ENCODE measurements at regions not wholly inside any gene's neighbourhood (a gene's known extent, or its start where the extent isn't known, plus 50 kb on each side); places are given as distances from the start of the nearest gene placed in this dataset.

DNA sequence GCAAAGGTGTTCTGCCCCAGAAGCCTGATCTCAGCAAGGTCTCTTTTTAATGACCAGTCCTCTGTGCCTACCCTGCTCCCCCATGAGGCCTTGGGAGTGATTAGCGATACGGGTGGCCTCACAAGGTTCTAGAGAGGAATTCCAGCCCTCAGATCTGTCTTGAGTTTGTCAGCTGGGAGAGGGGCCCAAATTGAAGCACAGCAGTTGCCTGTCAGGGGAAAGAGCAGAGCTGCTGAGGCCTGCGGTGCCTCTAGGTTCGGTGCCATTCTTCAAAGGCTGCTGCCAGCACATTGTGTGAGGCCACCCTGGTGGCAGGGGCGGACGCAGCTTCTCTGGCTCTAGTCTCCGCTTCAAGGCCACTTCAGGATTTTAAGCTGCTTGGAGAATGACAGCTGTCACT is 85.7 kb upstream of the GRIA1 start (continued):
- TF ChIP-seq, protein P1, sequence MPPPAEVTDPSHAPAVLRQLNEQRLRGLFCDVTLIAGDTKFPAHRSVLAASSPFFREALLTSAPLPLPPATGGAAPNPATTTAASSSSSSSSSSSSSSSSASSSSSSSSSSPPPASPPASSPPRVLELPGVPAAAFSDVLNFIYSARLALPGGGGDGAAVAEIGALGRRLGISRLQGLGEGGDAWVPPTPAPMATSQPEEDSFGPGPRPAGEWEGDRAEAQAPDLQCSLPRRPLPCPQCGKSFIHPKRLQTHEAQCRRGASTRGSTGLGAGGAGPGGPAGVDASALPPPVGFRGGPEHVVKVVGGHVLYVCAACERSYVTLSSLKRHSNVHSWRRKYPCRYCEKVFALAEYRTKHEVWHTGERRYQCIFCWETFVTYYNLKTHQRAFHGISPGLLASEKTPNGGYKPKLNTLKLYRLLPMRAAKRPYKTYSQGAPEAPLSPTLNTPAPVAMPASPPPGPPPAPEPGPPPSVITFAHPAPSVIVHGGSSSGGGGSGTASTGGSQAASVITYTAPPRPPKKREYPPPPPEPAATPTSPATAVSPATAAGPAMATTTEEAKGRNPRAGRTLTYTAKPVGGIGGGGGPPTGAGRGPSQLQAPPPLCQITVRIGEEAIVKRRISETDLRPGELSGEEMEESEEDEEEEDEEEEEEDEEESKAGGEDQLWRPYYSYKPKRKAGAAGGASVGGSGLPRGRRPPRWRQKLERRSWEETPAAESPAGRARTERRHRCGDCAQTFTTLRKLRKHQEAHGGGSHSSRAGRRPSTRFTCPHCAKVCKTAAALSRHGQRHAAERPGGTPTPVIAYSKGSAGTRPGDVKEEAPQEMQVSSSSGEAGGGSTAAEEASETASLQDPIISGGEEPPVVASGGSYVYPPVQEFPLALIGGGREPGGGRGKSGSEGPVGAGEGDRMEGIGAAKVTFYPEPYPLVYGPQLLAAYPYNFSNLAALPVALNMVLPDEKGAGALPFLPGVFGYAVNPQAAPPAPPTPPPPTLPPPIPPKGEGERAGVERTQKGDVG (CRISPR knock-in tag; IDR thresholded peaks at IDR 0.05) = no peak
- TF ChIP-seq SIX5 (IDR thresholded peaks at IDR 0.05; ENCODE audit: low read depth, low read length, severe bottlenecking) = no peak
- TF ChIP-seq EP300 (IDR thresholded peaks at IDR 0.05; ENCODE audit: borderline replicate concordance in 1 of 2, control insufficient read depth in 1 of 2, low read depth in 2 of 2, low read length in 2 of 2) = no peak
- no peak for TF ChIP-seq ASH2L (IDR thresholded peaks at IDR 0.05; ENCODE audit: borderline replicate concordance, low read depth)
- TF ChIP-seq RBBP5 (conservative IDR thresholded peaks at IDR 0.05) = no peak
- TF ChIP-seq RB1 (IDR thresholded peaks at IDR 0.05; ENCODE audit: borderline replicate concordance) = no peak
- no peak for TF ChIP-seq SUZ12 (IDR thresholded peaks at IDR 0.05; ENCODE audit: unreplicated experiment)
- TF ChIP-seq MXI1 (IDR thresholded peaks at IDR 0.05; ENCODE audit: low read depth, low read length) = no peak
- no peak for TF ChIP-seq TCF12 (IDR thresholded peaks at IDR 0.05; ENCODE audit: low read depth, low read length)
- no peak for TF ChIP-seq YY1 (IDR thresholded peaks at IDR 0.05; ENCODE audit: low read depth, low read length)
- no peak for TF ChIP-seq IKZF2 (IDR thresholded peaks at IDR 0.05)

DNA sequence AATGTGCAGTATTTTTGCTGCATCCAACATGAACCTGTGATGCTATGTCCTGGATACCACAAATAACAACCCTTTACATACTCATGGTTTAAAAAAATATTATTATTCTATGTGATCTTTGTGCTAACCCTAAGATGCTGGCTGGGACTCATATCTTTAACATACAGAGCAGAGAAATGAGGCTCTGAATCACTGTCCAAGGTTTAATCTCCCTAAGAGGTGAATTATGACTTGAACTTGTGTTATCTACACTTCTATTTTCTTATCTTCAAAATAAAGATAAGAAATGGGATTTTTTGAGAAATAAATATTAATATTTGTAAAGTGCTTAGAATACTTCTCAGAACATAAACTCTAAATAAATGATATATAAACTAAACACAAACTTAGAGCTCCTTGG is 68.8 kb upstream of the GRIA1 start:
- Histone ChIP-seq H2AFZ (ENCODE audit: control insufficient read depth, low read depth, low read length) (no peak overlapping the region), H4K20me1 (ENCODE audit: control insufficient read depth, insufficient read depth) (no peaks in the 10 kb centered on the region), H3K27me3 (replicated peaks in 1 of 2; ENCODE audit: control insufficient read depth in 2 of 2, insufficient read depth in 2 of 2, low read length in 1 of 2) (no peaks in the 10 kb centered on the region), H3K36me3 (ENCODE audit: control insufficient read depth in 2 of 2, insufficient read depth in 2 of 2, low read length in 1 of 2) (no peaks in the 10 kb centered on the region), H3K27ac (ENCODE audit: control insufficient read depth, insufficient read depth) (no peak overlapping the region), H3K9ac (ENCODE audit: control insufficient read depth, insufficient read depth, low read length) (no peak overlapping the region), H3K4me2 (ENCODE audit: control insufficient read depth, insufficient read depth) (no peak overlapping the region), H3K4me1 (ENCODE audit: control insufficient read depth, insufficient read depth, low read length) (no peaks in the 10 kb centered on the region), H3K79me2 (ENCODE audit: control insufficient read depth, insufficient read depth, low read length) (no peaks in the 10 kb centered on the region), H3K9me3 (replicated peaks; ENCODE audit: control insufficient read depth, insufficient read depth, low read length) (no peaks in the 10 kb centered on the region), H3K4me3 (no peak overlapping the region)
- ChIA-PET CTCF (no interaction called here), POLR2A (no interaction called here), RAD21 (ENCODE audit: unreplicated experiment) (no interaction called here), SMC1A (ENCODE audit: uncharacterized antibody, unreplicated experiment) (interaction anchor here (1.4 kb wide), 1 partner anchor 9 kb away, joined by 3 read pairs; no protein-coding TSS in a partner anchor)
- in situ Hi-C loops (cut with MboI) = no loop called here
- no peak for DNase-seq (ENCODE audit: low read depth, low spot score)
- intact Hi-C loops (cut with micrococcal nuclease; ENCODE audit: unreplicated experiment) = no loop called here
- no peak for ATAC-seq
- FAIRE-seq = no peak
- BruUV-seq (replicated peaks) = no TSS peak
- TF ChIP-seq, protein P2, sequence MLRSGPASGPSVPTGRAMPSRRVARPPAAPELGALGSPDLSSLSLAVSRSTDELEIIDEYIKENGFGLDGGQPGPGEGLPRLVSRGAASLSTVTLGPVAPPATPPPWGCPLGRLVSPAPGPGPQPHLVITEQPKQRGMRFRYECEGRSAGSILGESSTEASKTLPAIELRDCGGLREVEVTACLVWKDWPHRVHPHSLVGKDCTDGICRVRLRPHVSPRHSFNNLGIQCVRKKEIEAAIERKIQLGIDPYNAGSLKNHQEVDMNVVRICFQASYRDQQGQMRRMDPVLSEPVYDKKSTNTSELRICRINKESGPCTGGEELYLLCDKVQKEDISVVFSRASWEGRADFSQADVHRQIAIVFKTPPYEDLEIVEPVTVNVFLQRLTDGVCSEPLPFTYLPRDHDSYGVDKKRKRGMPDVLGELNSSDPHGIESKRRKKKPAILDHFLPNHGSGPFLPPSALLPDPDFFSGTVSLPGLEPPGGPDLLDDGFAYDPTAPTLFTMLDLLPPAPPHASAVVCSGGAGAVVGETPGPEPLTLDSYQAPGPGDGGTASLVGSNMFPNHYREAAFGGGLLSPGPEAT (IDR thresholded peaks at IDR 0.05; ENCODE audit: low read depth) = no peak
- TF ChIP-seq, protein P3, sequence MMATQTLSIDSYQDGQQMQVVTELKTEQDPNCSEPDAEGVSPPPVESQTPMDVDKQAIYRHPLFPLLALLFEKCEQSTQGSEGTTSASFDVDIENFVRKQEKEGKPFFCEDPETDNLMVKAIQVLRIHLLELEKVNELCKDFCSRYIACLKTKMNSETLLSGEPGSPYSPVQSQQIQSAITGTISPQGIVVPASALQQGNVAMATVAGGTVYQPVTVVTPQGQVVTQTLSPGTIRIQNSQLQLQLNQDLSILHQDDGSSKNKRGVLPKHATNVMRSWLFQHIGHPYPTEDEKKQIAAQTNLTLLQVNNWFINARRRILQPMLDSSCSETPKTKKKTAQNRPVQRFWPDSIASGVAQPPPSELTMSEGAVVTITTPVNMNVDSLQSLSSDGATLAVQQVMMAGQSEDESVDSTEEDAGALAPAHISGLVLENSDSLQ (IDR thresholded peaks at IDR 0.05) = no peak
- TF ChIP-seq BRCA1 (IDR thresholded peaks at IDR 0.05; ENCODE audit: low read depth, low read length) = no peak
- TF ChIP-seq ESRRA (IDR thresholded peaks at IDR 0.05; ENCODE audit: low read length) = no peak
- TF ChIP-seq POLR2A (IDR thresholded peaks at IDR 0.05; ENCODE audit: low read depth, low read length) = no peak
- TF ChIP-seq, protein P4, sequence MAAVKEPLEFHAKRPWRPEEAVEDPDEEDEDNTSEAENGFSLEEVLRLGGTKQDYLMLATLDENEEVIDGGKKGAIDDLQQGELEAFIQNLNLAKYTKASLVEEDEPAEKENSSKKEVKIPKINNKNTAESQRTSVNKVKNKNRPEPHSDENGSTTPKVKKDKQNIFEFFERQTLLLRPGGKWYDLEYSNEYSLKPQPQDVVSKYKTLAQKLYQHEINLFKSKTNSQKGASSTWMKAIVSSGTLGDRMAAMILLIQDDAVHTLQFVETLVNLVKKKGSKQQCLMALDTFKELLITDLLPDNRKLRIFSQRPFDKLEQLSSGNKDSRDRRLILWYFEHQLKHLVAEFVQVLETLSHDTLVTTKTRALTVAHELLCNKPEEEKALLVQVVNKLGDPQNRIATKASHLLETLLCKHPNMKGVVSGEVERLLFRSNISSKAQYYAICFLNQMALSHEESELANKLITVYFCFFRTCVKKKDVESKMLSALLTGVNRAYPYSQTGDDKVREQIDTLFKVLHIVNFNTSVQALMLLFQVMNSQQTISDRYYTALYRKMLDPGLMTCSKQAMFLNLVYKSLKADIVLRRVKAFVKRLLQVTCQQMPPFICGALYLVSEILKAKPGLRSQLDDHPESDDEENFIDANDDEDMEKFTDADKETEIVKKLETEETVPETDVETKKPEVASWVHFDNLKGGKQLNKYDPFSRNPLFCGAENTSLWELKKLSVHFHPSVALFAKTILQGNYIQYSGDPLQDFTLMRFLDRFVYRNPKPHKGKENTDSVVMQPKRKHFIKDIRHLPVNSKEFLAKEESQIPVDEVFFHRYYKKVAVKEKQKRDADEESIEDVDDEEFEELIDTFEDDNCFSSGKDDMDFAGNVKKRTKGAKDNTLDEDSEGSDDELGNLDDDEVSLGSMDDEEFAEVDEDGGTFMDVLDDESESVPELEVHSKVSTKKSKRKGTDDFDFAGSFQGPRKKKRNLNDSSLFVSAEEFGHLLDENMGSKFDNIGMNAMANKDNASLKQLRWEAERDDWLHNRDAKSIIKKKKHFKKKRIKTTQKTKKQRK (IDR thresholded peaks at IDR 0.05; ENCODE audit: low read depth, low read length) = no peak
